ENCODE measurements at regions not wholly inside any gene's neighbourhood (a gene's known extent, or its start where the extent isn't known, plus 50 kb on each side); places are given as distances from the start of the nearest gene placed in this dataset.

GRCh38 chr2:39549718-39550464, 112.8 kb upstream of the MAP4K3 start:
- POLR2A ChIA-PET, result interaction anchor here (0.6 kb wide), 1 partner anchor 19 kb away, joined by 3 read pairs; no protein-coding TSS in a partner anchor
- CTCF ChIA-PET, result interaction anchor here (0.6 kb wide), 1 partner anchor 112 kb away, joined by 5 read pairs; no protein-coding TSS in a partner anchor

More at GRCh38 chr2:39549718-39550464, 112.8 kb upstream of the MAP4K3 start:
- peaks cover 3% of the 10 kb centered on the region; the same call in 1 of the 2 replicates for H3K9me3 ChIP-seq (ENCODE audit: control insufficient read depth, insufficient read depth, low read depth, low read length)
- DNase-seq (ENCODE audit: low read depth, low spot score) (no peak), ATAC-seq (no peak)
- no peaks in the 10 kb centered on the region for H3K27me3 ChIP-seq (ENCODE audit: control insufficient read depth, insufficient read depth, low read length)
- no peak overlapping the region for H3K27ac ChIP-seq (ENCODE audit: low read length)
- intact Hi-C loops (cut with micrococcal nuclease; ENCODE audit: unreplicated experiment) (no loop called here), in situ Hi-C loops (cut with HindIII; ENCODE audit: low pct_unique_long_range_greater_than_20kb, low sequenced_read_pairs) (no loop called here)
- no peaks in the 10 kb centered on the region for H3K4me1 ChIP-seq (ENCODE audit: control insufficient read depth, insufficient read depth, low read length)
- H3K4me3 ChIP-seq (ENCODE audit: low read depth in 2 of 2, low read length in 2 of 2), result no peak overlapping the region
- H3K36me3 ChIP-seq (ENCODE audit: control insufficient read depth, insufficient read depth, low read length), result no peaks in the 10 kb centered on the region
- no peak for TF ChIP-seq SIN3A (IDR thresholded peaks at IDR 0.05; ENCODE audit: borderline replicate concordance, insufficient read depth, low read depth, low read length)
- no peak for TF ChIP-seq POLR2AphosphoS5 (IDR thresholded peaks at IDR 0.05; ENCODE audit: low read depth, low read length)
- no peak for TF ChIP-seq REST (IDR thresholded peaks at IDR 0.05; ENCODE audit: insufficient read depth in 1 of 2, low read depth in 2 of 2, low read length in 1 of 2)
- TF ChIP-seq CTCF (IDR thresholded peaks at IDR 0.05), result no peak
- TF ChIP-seq TCF7L2 (IDR thresholded peaks at IDR 0.05; ENCODE audit: low read depth, low read length), result no peak
- no TSS peak for BruUV-seq (replicated peaks)

All from Panc1 (cell line).